Spleen (tissue), 7 donors: ENCODE measurements at regions not wholly inside any gene's neighbourhood (a gene's known extent, or its start where the extent isn't known, plus 50 kb on each side); places are given as distances from the start of the nearest gene placed in this dataset.

ENCODE experiments used
- CTCF ChIP-seq, 11 experiments: fragments of 200-600 bp in 7 of 11; fragments of 450-650 bp in 4 of 11; sonication (generic) in 4 of 11; IDR thresholded peaks in 8 of 11; conservative IDR thresholded peaks in 3 of 11; 1 replicate in 7 of 11; 2 replicates in 4 of 11; pipeline versions ENCODE4 v1.4.0 to v1.8.0; 2016 to 2021; ENCODE audit warnings: antibody characterized with exemption in 11 of 11, inconsistent platforms in 4 of 11, mild to moderate bottlenecking in 1 of 11
- POLR2A ChIP-seq, 3 donors: fragments of 450-650 bp; IDR thresholded peaks; one replicate each; pipeline ENCODE4 v1.5.1; 2017; ENCODE audit warnings: antibody characterized with exemption in 3 of 3, mild to moderate bottlenecking in 1 of 3
- POLR2AphosphoS5 ChIP-seq, 3 donors: sonication (generic); formaldehyde crosslinking; IDR thresholded peaks; one replicate each; pipeline ENCODE4 v1.5.1; 2017; ENCODE audit warnings: antibody characterized with exemption in 3 of 3
- donor health status: DM: no; HTN: no; CAD: no; lungs with moderate emphysema.
- donor health status: DM: no; HTN: no; CAD: no.
- donor health status: DM: no; HTN: no; CAD: no.

- TF ChIP-seq POLR2A (IDR thresholded peaks at IDR 0.05) (no peak), CTCF (IDR thresholded peaks at IDR 0.05 in 8 of 11, conservative IDR thresholded peaks at IDR 0.05 in 3 of 11) (no peak), POLR2AphosphoS5 (IDR thresholded peaks at IDR 0.05) (no peak)
These were observed 873.1 kb downstream of the NSUN3 start for GRCh38 chr3:94935738-94936580.
